ENCODE measurements at regions not wholly inside any gene's neighbourhood (a gene's known extent, or its start where the extent isn't known, plus 50 kb on each side); places are given as distances from the start of the nearest gene placed in this dataset.

DNA sequence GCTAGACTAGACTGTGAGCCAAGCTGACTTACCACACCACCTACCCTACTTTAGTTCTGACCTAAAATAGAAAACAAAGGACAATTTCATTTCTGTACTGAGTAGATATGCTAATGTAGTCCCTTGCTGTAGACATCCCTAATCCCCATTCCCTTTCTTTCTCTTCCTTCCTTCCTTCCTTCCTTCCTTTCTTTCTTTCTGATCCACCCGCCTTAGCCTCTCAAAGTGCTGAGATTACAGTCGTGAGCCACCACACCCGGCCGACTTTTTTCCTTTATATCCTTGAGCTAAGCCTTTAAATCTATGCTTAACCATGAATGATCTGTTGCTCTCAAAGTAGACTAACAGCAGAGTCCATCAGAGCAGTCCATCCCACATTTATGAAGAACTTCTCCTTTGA is 465.0 kb downstream of the SLITRK6 start:
- Mint-ChIP-seq H3K36me3 (no peaks in the 10 kb centered on the region), H3K4me1 (no peaks in the 10 kb centered on the region), H3K27me3 (no peaks in the 10 kb centered on the region), H3K9me3 (peaks cover 3% of the 10 kb centered on the region), H3K27ac (no peak overlapping the region), H3K4me3 (no peak overlapping the region)
- DNase-seq = no peak

DNA sequence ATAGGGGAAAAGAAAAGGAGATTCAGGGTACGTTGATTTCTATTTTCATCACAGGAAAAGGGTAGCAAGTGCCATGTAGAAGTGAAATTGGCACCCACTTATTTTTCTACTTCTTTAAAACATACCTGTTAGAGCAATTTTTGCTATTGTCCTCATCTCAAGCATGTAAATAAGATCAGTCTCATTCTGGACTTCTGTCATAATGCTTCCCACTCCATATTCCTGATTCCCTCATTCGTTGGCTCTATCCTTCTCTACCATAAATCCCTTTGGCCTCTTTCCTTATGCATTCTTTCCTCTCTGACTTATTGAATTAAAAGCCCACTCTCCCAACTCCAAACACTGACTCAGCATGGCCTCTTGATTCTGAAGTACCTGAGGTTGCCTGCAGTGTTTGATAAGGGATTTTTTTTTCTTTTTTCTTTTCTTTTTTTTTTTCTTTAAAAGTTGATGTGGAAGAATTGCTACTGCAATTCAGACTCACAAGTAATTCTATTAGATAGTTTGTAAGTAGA is 465.7 kb downstream of the SLITRK6 start:
- Mint-ChIP-seq H3K27me3 (no peaks in the 10 kb centered on the region), H3K4me1 (no peaks in the 10 kb centered on the region), H3K36me3 (no peaks in the 10 kb centered on the region), H3K9me3 (peaks cover 1% of the 10 kb centered on the region), H3K27ac (no peak overlapping the region), H3K4me3 (no peak overlapping the region)
- no peak for DNase-seq

DNA sequence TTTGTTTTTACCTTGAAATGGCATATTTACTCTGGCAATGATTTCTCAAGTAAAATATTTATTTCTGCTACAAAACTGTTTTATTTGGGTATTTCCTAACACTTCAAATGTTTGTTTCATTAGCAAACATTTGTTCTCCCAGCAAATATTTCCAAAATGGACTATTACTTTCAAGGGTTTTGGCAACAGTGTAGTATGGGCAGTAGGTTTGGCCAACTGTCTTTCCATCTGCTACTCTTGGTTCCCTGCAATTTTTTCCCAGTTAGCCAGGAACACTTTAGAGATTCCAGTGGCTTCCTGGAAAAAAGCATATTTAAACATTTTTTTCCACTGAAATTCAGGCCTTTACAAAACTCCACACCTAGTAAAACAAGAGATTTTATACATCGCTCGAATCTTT is 466.6 kb downstream of the SLITRK6 start:
- no peaks in the 10 kb centered on the region for H3K36me3 Mint-ChIP-seq
- DNase-seq = no peak
- no peaks in the 10 kb centered on the region for H3K27me3 Mint-ChIP-seq
- no peaks in the 10 kb centered on the region for H3K4me1 Mint-ChIP-seq
- no peaks in the 10 kb centered on the region for H3K9me3 Mint-ChIP-seq
- no peak overlapping the region for H3K27ac Mint-ChIP-seq
- H3K4me3 Mint-ChIP-seq = no peak overlapping the region

DNA sequence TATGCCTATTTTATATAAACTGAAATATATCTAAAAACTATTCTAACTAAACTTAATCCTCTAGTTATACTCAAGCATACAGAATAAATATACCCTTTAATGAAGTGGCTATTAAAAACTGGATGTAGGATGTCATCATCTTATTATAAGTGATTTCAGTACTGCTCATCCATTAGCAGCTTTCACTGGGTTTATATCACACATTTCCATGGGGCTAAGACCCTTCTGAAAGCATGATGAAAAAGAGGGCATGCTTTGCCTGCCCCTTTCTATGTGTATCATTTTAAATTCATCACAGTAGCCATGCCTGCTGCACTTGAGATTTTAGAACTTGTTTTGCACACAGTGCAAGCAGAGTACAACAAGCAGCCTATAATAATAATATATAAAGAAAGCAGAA is 477.5 kb downstream of the SLITRK6 start:
- no peaks in the 10 kb centered on the region for H3K36me3 Mint-ChIP-seq
- no peaks in the 10 kb centered on the region for H3K27me3 Mint-ChIP-seq
- H3K4me3 Mint-ChIP-seq = no peak overlapping the region
- H3K27ac Mint-ChIP-seq = no peak overlapping the region
- H3K4me1 Mint-ChIP-seq = no peaks in the 10 kb centered on the region
- no peak for DNase-seq
- no peaks in the 10 kb centered on the region for H3K9me3 Mint-ChIP-seq

DNA sequence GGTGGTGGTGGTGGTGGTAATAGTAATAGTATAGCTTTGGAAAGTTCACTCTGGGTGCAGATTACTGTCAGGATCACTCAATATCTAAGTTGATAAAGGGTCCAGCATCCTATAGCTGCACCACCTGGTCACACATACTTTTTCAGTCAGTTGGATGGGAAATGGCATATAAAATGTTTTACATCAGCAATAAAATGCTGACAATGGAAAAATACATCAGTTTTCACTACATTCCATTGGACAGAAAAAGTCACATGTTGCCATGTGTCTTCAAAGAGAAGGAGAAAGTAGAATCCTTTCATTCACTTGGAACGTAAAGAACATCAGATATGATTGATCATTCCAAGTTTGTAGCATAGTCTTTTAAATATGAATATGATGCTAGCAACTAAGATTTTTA is 481.4 kb downstream of the SLITRK6 start:
- Mint-ChIP-seq H3K27me3 (no peaks in the 10 kb centered on the region), H3K9me3 (no peaks in the 10 kb centered on the region), H3K4me3 (no peak overlapping the region), H3K27ac (no peak overlapping the region), H3K36me3 (no peaks in the 10 kb centered on the region), H3K4me1 (no peaks in the 10 kb centered on the region)
- no peak for DNase-seq

DNA sequence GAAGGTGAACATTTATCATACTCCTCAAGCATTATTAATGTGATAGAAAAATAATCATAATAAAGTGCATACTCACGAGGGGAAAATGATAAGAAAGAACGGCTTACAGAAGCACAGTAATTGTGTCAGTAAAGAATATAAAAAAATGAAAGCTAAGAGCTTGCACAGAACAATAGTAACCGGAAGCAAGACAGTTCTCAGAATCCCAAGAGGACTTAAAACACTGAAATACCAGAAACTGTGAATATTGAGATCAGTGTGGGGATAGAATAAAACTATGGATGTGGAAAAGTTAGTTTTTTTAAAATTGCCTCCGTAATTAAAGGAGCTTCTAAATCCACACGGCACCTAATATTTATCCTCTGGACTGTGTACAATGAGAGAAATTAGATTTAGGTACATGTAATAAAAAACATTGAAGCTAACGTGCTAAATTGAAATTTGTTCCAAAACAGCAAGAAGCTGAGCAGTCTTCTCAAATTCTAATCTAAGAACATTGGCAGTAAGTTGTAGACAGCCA is 482.7 kb downstream of the SLITRK6 start:
- H3K4me3 Mint-ChIP-seq = no peak overlapping the region
- H3K36me3 Mint-ChIP-seq = no peaks in the 10 kb centered on the region
- DNase-seq = no peak
- H3K9me3 Mint-ChIP-seq = no peaks in the 10 kb centered on the region
- no peak overlapping the region for H3K27ac Mint-ChIP-seq
- H3K4me1 Mint-ChIP-seq = no peaks in the 10 kb centered on the region
- H3K27me3 Mint-ChIP-seq = no peaks in the 10 kb centered on the region

DNA sequence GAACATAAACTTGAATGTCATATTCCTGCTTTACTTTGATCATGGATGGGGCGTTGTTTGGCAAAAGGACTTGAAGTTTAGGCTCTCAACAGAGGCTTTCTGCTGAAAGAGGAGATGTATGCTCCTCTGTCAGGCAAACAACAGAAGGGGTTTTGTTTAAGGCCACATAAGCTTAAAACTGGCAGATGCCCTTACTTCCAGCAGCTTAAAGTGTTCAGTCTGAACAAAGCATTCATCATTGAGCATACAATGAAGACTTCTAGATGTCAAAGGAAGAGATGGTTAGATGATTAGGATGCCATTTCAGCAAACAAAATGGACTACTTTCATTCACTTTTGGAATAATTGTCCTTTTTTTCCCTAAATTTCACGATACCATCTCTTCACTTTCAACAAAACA is 484.5 kb downstream of the SLITRK6 start:
- Mint-ChIP-seq H3K4me3 (no peak overlapping the region), H3K9me3 (no peaks in the 10 kb centered on the region), H3K27ac (no peak overlapping the region), H3K36me3 (no peaks in the 10 kb centered on the region), H3K27me3 (no peaks in the 10 kb centered on the region), H3K4me1 (no peaks in the 10 kb centered on the region)
- no peak for DNase-seq

DNA sequence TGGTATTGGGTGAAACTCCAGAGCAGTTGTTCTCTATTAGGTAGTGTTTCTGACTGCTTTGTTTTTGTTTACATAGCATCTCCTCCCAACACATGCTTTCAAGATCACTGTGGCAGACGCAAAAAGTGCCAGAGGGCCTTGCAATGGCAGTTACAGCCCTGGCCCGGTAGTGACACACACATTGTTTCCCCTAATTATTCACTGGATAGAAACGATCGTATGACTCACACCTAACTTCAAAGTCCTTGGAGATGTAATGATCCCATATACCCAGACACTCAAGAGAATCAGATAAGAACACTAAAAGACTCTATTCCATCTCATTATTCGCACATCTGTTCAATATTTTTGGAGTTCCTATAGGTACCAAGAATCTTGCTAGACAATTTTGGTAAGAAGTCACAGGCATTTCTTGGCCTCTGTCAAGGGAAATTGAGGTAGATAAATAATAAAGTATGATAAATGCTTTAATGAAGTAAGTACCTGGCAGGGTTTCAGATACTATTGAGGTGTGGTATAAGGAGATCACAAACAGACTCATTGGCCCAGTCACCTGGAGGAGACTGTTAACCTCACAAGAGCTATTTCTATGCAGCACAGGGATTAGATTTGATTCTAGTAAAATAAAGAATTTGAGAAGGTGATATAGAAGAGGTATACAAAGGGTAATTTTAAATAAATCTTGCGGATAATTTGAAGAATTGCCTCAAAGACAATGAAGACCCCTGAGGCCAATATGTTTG is 485.3 kb downstream of the SLITRK6 start:
- Mint-ChIP-seq H3K4me3 (no peak overlapping the region), H3K9me3 (peaks cover 1% of the 10 kb centered on the region), H3K36me3 (no peaks in the 10 kb centered on the region), H3K27me3 (no peaks in the 10 kb centered on the region), H3K4me1 (no peaks in the 10 kb centered on the region), H3K27ac (no peak overlapping the region)
- DNase-seq = no peak

DNA sequence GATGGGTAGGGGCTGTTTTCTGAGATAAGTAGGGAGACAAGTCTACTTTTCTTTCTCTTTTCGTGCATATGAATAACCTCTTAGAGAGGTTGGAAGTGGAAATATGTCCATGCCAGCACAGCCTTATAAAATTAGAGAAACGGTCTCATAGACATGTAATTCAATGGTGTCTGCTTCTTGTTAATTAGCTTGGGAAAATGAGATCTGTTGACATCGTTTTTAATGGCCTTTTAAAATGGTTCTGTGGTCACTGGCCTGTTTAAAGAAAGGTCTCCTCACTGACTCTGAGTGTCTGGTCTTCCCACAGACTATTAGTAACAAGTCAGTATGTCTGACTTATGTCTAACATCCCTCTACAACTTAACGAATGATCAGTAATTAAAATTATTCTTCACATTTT is 487.1 kb downstream of the SLITRK6 start:
- no peaks in the 10 kb centered on the region for H3K4me1 Mint-ChIP-seq
- no peak overlapping the region for H3K4me3 Mint-ChIP-seq
- peaks cover 1% of the 10 kb centered on the region for H3K9me3 Mint-ChIP-seq
- no peaks in the 10 kb centered on the region for H3K27me3 Mint-ChIP-seq
- no peak overlapping the region for H3K27ac Mint-ChIP-seq
- no peaks in the 10 kb centered on the region for H3K36me3 Mint-ChIP-seq
- no peak for DNase-seq

DNA sequence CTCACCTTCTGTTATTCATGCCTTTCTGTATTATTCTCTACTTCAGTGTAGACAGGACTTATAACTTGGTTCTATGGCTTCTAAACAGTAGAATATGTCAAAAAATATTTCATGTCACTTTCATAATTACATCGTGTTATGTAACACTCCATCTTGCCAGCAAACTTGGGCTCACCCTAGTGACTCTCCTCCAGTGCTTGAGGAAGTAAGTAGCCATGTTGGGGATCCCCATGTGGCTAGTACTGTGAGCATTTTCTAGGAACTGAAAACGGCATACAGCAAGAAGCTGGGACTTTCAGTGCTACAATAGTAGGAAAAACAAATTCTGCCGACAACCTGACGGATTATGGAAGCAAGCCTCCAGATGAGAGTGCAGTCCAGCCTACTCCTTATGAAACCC is 495.6 kb downstream of the SLITRK6 start:
- Mint-ChIP-seq H3K27ac (no peak overlapping the region), H3K4me3 (no peak overlapping the region), H3K9me3 (peaks cover 2% of the 10 kb centered on the region), H3K4me1 (no peaks in the 10 kb centered on the region), H3K27me3 (no peaks in the 10 kb centered on the region), H3K36me3 (no peaks in the 10 kb centered on the region)
- no peak for DNase-seq

DNA sequence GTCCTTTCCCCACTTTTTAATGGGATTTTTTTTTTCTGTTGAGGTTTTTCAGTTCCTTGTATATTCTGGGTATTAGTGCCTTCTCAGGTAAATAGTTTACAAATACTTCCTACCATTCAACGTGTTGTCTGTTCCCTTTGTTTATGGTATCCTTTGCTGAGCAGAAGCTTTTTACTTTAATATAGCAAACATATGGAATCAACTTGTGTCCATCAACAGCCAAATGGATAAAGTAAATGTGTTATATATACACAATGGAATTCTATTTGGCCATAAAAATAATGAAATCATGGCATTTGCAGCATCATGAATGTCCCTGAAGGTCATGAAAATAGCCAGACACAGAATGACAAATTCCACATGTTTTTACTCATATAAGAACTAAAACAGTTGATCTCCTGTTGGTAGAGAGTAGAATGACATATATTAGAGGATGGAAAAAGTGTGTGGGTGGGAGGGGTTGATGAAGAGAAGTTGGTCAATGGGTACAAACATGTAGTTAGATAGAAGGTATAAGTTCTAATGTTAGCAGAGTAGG is 500.8 kb downstream of the SLITRK6 start:
- Mint-ChIP-seq H3K27ac (no peak overlapping the region), H3K4me3 (no peak overlapping the region), H3K4me1 (no peaks in the 10 kb centered on the region), H3K27me3 (no peaks in the 10 kb centered on the region), H3K36me3 (no peaks in the 10 kb centered on the region), H3K9me3 (peaks cover 1% of the 10 kb centered on the region)
- no peak for DNase-seq

DNA sequence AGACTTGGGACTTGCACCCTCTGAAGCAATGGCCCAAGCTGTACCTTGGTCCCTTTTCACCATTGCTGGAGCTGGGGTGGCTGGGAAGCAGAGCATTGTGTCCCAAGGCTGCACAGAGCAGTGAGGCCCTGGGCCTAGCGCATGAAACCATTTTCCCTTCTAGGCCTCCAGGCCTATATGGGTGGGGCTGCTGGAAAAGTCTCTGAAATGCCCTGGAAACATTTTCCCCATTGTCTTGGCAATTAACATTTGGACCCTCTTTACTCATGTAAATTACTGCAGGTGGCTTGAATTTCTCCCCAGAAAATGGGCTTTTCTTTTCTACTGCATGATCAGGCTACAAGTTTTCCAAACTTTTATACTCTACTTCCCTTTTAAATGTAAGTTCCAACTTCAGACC is 510.5 kb downstream of the SLITRK6 start:
- H3K27me3 Mint-ChIP-seq = no peaks in the 10 kb centered on the region
- no peak overlapping the region for H3K27ac Mint-ChIP-seq
- no peaks in the 10 kb centered on the region for H3K36me3 Mint-ChIP-seq
- no peak for DNase-seq
- H3K9me3 Mint-ChIP-seq = no peaks in the 10 kb centered on the region
- no peaks in the 10 kb centered on the region for H3K4me1 Mint-ChIP-seq
- no peak overlapping the region for H3K4me3 Mint-ChIP-seq

DNA sequence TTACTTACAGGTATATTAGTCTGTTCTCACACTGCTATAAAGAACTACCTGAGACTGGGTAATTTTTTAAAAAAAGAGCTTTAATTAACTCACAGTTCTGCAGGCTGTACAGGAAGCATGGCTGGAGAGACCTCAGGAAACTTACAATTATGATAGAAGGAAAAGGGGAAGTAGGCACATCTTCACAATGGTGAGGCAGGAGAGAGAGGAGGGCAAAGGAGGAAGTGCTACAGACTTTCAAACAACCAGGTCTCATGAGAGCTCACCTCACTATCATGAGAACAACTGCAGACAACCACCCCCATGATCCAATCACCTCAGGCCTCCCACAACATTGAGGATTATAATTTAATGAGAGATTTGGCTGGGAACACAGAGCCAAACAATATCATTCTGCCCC is 511.7 kb downstream of the SLITRK6 start:
- no peak for DNase-seq
- Mint-ChIP-seq H3K9me3 (no peaks in the 10 kb centered on the region), H3K27me3 (no peaks in the 10 kb centered on the region), H3K4me1 (no peaks in the 10 kb centered on the region), H3K36me3 (no peaks in the 10 kb centered on the region), H3K4me3 (no peak overlapping the region), H3K27ac (no peak overlapping the region)

DNA sequence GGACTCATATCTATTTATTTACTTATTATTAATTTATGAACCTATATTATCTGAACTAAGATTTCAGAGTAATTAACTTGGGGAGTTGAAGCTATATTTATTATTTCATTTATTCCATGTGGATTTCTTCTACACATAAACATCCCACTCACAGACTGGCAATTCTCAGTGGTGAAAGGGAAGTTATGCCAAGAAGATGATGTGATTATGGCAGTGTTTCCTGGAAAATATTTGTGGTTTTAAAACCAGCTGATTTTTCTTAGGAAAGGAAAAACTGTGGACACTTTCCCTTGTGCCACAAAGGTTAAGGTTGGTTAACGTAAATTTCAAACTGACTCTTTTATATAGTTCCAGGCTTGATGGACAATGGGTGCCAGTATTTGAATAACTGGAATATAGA is 513.1 kb downstream of the SLITRK6 start:
- no peak for DNase-seq
- H3K27me3 Mint-ChIP-seq = no peaks in the 10 kb centered on the region
- H3K9me3 Mint-ChIP-seq = no peaks in the 10 kb centered on the region
- no peaks in the 10 kb centered on the region for H3K4me1 Mint-ChIP-seq
- no peak overlapping the region for H3K27ac Mint-ChIP-seq
- H3K36me3 Mint-ChIP-seq = no peaks in the 10 kb centered on the region
- H3K4me3 Mint-ChIP-seq = no peak overlapping the region

DNA sequence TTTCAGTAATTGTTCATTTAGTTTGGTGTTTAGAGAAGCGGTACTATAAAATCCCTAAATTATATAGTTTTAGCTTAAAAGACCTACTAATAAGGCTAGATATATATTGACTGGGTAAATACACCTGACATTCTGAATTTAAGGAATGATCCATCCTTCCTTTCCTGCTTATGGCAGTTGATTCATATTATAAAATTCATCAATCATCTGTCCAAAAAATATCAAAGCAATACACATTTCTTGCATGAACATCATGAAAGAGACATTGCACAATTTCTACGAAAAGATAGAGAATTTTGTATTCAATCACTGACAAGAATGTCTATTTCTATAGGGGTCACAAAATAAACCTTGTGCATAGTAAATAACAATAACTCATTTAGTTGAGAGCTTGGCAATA is 514.9 kb downstream of the SLITRK6 start:
- DNase-seq = no peak
- H3K36me3 Mint-ChIP-seq = no peaks in the 10 kb centered on the region
- no peak overlapping the region for H3K4me3 Mint-ChIP-seq
- no peaks in the 10 kb centered on the region for H3K4me1 Mint-ChIP-seq
- no peaks in the 10 kb centered on the region for H3K9me3 Mint-ChIP-seq
- no peak overlapping the region for H3K27ac Mint-ChIP-seq
- no peaks in the 10 kb centered on the region for H3K27me3 Mint-ChIP-seq

DNA sequence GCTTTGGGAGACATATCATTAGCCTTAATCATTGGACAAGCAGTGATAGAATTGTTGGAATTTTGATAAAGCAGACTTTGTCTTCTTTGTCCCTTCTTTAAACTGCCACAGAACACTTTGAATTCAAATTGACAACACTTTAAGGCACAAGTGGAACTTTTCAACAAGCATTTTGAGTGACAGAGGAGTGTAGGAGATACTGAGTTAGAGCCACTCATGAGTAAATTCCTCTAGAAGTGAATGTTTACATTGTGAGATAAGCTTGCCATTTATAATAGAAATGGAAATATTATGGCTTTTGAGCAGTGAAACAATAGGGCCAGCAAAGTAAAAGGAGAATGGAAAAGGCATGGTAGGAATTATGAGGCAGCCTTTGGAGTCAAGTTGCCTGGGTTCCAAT is 515.8 kb downstream of the SLITRK6 start:
- Mint-ChIP-seq H3K9me3 (no peaks in the 10 kb centered on the region), H3K27me3 (no peaks in the 10 kb centered on the region), H3K4me3 (no peak overlapping the region), H3K36me3 (no peaks in the 10 kb centered on the region), H3K27ac (no peak overlapping the region), H3K4me1 (no peaks in the 10 kb centered on the region)
- DNase-seq = no peak

Data from activated naive CD8-positive, alpha-beta T cell treated with anti-CD3 and anti-CD28 coated beads for 36 hours (primary cell).